ENCODE measurements at regions not wholly inside any gene's neighbourhood (a gene's known extent, or its start where the extent isn't known, plus 50 kb on each side); places are given as distances from the start of the nearest gene placed in this dataset.
"Not testable (repeated sequence)": the region's sequence is repeated elsewhere in the genome, so short reads cannot be mapped to it uniquely, and the experiment has no call there.

DNA sequence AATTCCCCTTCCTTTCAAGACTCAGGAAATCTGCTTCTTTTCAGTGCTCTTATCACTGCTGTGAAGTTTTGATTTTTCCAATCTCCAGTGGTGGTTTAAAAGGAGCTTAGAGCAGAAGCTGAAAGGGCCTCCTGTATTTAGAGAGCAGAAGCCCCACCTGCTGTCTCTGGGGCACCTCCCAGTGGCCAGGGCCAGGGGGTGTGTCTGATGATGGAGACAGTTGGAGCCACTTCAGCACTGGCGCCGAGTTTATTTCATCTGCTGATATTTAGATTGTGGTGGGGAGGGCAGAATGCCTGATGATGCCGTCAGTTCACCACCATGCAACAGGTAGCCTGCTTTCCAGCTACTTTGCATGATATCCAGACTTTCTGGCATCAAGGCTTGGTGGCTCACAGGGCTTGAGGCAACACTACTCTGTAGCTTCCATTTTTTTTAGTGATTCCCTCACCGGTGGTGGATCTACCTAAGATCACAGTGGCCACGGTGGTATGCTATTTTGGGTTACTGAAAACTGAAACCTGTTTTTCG, 371.9 kb downstream of the KCNRG start:
- DNase-seq (ENCODE audit: low spot score), result no peak

DNA sequence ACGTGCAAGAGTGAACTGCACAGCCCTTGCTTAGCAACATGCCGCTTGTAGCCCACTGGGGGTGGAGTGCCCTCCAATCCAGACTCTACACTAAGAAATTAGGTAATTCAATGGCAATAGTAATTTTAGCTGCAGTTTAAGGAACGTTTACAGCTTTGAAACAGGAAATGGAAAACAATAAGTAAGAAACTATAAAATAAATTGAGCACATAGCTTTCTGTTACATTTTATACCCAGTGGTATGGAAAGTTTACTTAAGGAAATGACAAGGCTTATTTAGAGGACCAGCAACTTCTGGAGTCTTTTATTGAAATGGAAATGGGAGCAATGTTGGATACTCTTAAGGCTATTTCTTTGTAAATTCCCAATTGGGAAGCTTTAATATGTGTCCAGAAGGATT, 373.2 kb downstream of the KCNRG start:
- DNase-seq (ENCODE audit: low spot score), result no peak

DNA sequence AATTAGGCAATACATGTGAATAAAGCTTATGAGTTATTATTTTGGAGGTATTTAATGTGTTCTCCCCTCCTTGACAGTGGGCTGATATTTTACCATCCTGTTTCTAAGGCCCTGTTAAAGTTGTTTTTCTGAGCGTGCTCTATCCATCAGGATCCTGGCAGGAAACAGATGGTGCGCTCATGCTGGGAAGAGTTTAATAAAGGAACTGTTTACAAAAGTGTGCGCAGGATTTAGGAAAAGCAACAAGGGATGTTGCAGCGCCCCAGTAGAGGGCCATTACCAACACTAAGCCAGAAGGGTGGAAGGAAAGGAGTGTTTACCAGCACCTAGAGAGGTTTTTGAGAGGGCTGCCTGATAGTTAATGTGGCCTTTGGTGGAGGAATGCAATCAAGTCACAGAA, 374.5 kb downstream of the KCNRG start:
- DNase-seq (ENCODE audit: low spot score), result no peak

DNA sequence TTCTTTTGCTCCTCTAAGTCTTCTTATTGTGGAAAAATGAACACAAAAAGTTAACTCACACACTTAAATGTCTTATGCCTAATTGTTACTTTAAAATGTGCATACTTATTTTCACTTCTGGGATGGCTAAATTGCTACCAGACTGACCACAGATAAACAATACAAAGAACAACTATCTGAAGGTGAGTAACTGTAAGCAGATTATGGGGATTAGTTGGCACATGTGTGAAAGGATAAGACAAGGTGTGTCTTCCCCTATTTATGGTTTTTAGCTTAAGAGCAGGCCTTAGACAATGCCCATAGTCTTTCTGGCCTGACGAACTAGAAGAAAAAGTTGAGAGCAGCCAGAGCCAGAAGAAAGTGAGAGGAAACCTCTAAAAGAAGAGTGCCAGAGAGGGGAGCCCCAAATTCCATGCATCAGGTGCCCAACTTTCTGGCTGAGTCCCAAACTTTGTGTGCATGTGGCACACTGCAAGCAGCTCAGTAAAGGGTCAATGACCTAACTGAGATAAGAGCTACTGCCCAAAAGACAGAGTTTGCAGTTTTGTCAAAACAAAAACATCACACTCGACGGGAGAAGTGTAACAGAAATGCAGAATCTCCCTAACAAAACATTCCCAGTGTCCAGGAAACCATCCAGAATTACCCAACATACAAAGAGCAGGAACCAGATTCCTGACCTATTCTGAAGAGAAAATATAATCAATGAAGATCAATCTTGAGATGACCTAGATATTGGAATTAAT, 375.4 kb downstream of the KCNRG start:
- DNase-seq (ENCODE audit: low spot score), result no peak

DNA sequence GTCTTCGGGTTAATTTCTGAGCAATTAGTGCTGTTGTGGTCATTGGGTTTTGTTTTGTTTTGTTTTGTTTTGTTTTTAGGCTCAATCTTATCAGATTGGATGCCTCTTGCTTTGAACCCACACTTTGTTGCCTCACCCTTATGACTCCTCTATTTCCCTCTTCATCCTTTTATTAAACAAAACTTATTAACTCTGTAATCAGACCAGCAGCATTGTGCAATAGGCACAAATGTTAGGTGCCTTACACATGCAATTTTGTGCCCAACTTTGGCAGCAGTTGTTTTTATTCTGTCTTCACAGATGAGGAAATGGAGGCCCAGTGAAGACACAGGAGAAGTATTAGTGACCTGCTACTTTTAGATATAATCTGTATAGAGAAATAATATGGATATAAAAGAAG, 377.7 kb downstream of the KCNRG start:
- DNase-seq (ENCODE audit: low spot score), result no peak

DNA sequence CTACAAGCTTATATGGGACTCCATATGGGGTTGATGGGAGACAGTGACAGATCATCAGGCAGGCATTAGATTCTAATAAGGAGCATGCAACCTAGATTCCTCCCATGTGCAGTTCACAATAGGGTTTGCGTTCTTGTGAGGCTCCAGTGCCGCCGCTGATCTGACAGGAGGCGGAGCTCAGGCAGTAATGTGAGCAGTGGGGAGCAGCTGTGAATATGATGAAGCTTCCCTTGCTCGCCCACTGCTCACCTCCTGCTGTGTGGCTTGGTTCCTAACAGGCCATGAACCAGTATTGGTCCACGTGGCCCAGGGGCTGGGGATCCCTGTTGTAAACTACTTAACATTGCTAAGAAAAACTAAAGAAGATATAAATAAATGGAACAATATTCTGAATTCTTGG, 378.4 kb downstream of the KCNRG start:
- DNase-seq (ENCODE audit: low spot score), result no peak

DNA sequence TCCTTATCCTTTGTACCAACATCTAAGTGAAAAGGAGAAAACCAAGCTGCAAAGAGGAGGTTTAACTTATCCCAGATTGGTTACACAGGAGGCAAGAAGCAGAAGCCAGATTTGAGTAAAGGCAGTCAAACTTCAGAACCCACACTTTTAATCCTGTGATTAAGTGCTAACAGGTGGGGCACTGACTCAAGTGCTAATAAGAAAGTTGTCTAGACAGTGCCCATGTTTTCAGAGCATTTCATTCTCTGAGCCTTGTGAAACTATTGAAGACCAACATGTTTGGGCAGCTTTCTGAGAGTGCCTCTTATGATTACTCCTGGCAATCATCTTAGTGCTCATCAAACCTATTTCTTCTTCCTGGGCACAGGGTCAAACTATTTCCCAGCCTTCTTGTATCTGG, 380.8 kb downstream of the KCNRG start:
- no peak for DNase-seq (ENCODE audit: low spot score)

DNA sequence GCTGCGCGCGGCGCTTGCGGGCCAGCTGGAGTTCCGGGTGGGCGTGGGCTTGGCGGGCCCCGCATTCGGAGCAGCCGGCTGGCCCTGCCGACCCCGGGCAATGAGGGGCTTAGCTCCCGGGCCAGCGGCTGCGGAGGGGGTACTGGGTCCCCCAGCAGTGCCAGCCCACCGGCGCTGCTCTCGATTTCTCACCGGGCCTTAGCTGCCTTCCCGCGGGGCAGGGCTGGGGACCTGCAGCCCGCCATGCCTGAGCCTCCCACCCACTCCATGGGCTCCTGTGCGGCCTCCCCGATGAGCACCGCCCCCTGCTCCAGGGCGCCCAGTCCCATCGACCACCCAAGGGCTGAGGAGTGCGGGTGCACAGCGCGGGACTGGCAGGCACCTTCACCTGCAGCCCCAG, 381.4 kb downstream of the KCNRG start:
- DNase-seq (ENCODE audit: low spot score), result not testable (repeated sequence)

DNA sequence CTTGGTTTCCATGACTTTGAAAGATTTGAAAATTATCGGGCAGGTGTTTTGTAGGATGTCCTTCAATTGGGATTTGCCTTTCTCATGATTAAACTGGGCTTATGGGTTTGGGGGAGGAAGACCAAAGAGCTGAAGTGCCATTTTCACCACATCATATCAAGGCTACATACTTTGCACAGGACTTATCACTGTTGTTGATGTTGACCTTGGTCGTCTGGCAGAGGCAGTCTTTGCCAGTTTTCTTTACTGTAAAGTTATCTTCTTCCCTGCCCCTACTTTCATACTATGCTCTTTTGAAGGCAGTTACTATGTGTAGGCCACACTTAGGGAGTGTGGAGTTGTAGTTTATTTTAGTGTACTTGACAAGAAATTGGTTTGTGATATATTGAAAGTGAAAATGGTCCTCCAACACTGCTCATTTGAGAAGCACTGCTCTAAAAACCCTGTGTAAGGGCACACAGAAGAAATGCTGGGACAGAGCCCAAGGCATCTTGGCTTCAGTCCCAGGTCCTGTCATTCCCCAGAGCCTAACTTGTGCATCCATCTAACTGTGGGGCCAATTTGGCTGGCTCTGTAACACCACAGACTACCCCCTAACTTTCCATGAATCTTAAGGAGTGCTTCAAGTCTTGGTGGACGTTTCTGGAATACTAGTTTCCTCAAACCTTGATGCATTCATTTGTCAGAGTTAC, 384.9 kb downstream of the KCNRG start:
- no peak for DNase-seq (ENCODE audit: low spot score)

DNA sequence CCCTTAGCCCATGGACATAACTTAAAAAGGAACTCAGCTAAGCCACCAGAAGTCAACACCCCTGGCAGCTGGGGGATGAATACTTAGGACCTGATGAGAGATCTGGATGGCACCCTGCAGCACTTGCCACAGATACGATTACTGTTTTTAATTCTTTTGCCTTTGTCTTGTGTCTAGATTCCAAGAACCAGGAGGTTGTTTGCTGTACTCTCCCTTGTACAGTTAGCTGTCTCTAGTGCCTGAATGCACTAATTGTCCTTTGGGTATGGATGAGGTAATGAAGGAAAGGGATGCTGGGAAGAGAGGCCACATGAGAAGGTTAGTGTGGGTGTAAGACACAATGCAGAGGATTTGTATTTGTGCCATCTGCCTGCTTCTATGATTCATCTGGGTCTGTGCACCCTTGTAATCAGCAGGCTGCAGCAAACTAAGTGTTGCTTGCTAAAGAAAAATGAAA, 385.8 kb downstream of the KCNRG start:
- no peak for DNase-seq (ENCODE audit: low spot score)

DNA sequence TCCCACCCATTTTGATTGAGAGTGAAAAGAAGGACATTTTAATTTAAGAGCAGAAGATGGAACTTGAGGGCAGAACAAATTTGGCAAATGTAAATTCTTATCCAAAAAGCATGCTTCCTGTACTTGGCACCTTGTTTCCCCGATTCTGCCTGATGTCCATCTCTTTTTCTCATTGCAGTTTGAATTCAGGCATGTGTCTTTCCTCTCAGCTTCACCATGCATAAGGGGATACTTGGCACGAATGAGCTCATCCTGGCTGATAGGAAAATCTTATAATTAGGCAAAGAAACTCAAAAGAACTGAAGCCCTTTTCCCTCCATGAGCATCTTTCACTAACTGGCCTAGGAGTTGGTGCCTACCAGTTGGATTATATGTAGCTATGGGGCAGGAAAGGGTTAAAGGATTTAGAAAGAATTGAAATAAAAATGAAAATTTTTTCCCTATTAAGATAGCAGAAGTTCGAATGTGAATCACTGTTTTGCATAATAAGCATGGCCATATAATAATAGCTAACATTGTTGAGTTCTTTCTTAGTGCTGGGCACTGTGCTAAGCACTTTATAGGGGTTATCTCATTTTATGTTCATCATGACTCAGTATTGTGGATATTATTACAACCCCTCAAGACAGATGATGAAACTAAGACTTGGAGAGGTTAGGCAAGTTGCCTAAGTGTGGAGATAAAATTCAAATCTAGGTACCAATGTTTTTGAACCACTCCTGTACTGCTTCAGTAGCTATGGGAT, 386.6 kb downstream of the KCNRG start:
- DNase-seq (ENCODE audit: low spot score), result no peak

DNA sequence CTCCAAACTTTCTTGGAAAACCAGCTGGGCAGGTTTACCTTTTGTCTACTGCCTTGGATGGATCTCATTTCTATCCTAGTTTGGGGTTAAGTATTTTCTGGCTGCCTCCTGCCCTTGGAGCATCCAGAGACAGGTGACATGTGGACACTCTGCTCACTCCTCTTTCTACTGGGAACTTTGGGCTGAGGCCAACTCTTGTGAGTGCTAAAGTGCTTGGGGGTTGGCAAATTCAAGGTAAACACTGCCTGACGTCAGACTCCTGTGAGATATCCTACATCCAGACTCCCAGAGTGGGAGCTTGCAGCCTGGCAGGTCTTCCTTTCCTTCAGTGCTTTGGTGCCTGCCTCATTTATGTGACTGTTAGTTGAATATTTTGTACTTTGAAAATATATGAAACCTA, 388.1 kb downstream of the KCNRG start:
- no peak for DNase-seq (ENCODE audit: low spot score)

DNA sequence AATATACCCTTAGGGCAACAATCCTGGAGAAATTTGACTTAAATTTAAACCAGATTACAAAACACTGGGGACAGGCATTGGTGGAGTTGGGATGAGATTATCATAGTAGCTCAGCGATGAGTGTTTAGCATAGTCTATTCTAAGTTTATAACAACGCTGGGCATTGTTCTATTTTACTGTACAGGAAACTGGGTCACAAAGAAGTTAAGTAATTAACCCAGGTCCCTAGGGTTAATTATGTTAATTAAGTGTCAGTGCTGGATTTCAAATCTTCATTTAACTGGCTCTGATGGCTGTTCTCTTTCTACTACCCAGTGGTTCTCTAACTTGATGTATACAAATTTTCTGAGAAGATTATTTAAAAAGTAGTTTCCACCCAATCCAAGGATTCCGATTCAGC, 388.9 kb downstream of the KCNRG start:
- no peak for DNase-seq (ENCODE audit: low spot score)

DNA sequence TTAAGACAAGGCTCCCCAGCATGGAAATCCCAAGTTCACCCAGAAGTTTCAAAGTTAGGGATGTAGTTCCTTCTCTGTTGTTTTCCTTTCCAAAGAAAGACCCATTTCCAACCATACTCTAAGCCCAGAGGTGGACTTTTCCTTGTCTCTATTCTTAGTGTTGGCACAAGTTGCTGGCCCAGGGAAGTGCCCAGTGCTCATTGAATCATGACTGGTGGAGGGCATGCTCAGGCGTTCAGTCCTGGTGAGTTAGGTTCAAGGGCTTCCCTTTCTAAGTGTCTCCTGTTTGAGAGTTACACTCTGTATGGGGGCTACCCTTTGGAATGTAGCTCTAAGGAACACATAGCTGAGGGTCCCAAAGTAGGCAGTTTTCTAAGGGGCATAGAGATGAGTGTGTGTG, 389.5 kb downstream of the KCNRG start:
- DNase-seq (ENCODE audit: low spot score), result no peak

DNA sequence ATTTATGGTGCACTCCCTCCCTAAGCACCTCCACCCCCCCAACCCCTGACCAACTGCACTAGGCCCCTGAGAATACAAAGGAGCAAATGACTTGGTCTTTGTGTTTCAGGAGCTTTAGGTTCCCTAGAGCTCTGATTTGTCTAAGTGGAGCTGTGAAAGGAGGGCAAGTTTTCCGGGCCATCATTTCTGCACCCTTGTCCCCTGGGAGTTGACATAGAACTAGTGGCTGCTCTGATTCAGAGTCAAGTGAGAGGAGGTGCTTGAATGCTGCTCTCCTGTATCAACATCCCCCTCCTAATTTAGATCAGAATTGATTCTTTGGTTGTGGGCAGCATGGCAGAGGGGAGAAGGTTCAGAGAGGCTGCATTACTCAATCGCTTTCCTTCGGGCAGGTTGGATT, 391.6 kb downstream of the KCNRG start:
- DNase-seq (ENCODE audit: low spot score), result no peak

DNA sequence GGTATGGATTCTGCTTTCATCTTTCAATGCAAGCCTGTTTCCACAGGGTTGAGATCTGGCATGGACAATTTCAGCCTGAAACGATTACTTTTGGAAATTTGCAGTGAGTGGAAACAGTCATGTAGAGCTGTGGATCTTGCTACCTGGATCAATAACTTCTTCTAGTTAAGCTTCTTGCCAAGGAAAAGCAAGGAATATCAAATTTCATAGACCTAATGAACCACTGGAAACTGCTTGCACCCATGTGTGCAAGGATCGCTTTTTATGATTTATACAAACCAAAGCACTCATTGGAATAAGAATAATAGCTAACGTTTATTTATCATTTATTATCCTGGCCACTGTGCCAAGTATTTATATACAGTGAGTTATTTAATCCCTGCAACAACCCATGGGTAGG, 392.8 kb downstream of the KCNRG start:
- DNase-seq (ENCODE audit: low spot score), result no peak

DNA sequence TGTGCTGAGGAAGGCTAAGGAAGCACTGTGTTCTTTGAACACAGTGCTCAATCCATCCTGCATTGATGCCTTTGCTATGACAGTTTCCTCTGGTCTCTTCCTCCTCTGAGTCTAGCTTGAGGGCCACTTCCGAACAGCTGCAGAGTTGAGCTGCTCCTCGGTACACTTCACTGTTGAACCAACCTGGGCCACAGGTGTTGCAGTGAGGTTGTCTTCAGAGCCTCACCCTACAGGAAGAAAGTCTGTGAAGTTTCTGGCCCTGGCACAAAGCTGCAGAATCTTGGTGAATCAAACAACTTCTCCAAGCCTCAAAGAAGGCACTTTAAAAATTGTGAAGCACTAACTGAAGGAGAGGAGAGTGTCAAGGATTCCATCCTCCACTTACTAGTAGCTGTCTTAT, 394.0 kb downstream of the KCNRG start:
- DNase-seq (ENCODE audit: low spot score), result no peak

DNA sequence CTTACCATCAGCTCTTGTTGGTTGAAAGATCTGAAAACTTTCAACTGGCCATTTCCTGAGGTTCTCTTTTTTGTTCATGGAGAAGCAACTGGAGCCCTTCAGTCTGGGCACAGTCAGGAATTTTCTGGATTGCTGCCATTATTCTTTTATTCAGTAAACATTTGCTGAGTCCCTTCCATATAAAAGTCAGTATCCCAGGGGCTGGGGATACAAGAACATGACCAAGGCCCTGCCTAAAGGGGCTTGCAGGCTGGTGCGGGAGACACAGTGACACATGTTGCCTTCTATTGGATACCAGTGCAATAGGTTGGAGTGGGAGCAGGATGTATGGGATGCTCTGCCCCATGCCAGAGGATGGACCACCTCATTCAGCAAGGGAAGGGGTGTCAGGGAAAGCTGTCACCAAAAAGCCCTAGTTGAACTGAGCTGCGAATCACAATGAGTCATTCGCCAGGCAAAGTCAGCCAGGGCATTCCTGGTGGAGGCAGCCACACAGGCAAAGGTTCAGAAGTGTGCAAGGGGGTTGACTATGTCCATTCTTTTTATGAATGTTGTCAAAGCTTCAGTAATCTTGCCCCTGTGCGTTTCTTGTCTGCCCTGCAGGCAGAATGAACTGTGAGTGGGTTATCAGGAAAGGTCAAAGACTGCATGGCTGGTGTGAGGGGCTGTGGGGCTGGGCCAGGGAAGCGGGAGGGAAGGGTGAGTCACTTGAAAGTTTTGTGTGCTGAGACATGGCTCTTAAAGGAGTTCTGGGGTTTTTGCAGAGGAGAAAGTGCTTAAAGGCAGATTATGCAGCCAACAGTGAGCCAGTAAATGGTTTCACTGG, 395.9 kb downstream of the KCNRG start:
- no peak for DNase-seq (ENCODE audit: low spot score)

DNA sequence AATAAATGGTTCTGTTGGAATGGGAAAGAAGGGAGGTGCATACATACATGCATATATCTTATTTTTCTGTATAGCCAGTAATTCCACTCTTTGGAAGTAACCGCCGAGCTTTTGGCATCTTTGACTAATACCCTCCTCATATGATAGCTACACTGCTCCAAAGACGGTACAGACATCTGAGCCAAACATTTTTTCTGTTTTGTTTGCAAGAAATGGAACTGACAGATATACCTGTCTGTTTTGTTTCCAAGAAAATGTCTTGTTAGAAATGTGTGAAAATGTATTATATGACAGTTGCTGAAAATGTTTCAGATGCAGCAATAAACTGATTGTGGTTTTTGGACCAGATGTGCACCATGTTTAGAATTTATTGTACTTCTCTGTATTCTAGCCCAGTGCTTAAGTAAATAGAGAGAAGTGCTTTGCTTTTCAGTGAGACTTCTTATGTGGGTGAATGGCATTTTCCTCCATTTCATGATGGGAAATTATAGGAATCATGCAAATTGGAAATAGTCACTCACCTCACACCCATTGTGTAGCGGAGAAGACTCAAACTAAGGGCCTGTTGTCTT, 396.9 kb downstream of the KCNRG start:
- no peak for DNase-seq (ENCODE audit: low spot score)

DNA sequence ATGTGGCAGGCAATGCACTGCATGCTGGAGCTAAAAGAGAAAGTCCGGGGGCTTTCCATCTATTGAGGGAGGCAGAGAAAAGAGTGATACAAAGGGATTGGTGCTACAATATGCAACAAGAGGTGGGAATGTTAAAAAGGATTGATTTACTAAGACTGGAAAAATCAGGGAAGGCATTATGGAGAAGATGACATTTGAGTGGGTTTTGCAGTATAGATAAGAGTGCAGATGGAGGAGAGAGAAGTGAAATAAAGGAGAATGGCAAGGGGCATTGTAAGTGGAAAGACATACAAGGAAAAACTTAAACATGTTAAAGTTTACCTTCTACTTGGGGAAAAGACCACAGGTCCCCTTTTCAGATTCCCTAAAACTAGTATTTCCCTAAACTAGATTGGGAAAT, 399.4 kb downstream of the KCNRG start:
- no peak for DNase-seq (ENCODE audit: low spot score)

DNA sequence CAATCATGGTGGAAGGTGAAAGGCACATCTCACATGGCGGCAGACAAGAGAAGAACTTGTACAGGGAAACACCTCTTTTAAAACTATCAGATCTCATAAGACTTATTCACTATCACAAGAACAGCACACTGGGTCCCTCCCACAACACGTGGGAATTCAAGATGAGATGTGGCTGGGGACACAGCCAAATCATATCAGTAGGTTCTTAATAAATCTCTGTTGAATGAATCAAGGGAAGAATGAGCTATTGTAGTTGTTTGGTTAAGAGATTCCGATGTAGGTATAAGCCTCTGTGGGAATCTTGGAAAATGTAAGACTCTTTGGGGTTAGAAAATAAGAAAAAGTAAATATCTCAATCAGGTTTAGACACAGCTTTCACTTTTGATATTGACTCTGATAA, 400.2 kb downstream of the KCNRG start:
- DNase-seq (ENCODE audit: low spot score), result no peak

DNA sequence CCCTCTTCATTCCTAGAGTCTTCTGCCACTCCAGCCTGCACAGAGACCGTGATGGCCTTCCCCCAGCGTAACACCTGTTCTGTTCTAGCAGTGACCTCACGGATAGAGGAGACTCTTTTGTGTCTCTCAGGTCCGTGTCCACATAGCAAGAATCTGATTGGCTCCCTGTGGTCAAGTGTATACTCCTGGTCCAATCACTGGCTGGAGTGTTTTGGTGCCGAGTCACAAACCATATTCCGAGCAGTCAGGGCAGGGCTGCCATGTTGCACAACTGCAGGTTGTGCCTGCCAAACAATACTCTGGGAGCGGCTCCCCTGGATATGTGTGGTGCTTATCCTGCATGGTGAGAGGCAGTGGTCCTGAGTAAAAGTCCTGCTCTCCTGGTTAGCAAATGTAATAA, 402.4 kb downstream of the KCNRG start:
- no peak for DNase-seq (ENCODE audit: low spot score)
